OCI-LY1 (cell line): ENCODE measurements at regions not wholly inside any gene's neighbourhood (a gene's known extent, or its start where the extent isn't known, plus 50 kb on each side); places are given as distances from the start of the nearest gene placed in this dataset.

ENCODE experiments used
- H2AFZ ChIP-seq: fragments of 200-600 bp; sonication (generic), shearing (Covaris generic); 2 replicates; pipeline ENCODE4 v1.6.0; 2014; ENCODE audit warnings: antibody characterized with exemption, mild to moderate bottlenecking, low read length
- H3F3A ChIP-seq: fragments of 200-600 bp; sonication (generic), shearing (Covaris generic); 2 replicates; pipeline ENCODE4 v1.6.0; 2014; ENCODE audit warnings: mild to moderate bottlenecking, antibody characterized with exemption, low read length, moderate library complexity; ENCODE audit not compliant: insufficient read depth
- H3K27ac ChIP-seq: fragments of 200-600 bp; sonication (generic); 2 replicates; pipeline ENCODE4 v1.5.1; 2014; ENCODE audit warnings: low read length, mixed run types, mild to moderate bottlenecking, low read depth; ENCODE audit not compliant: poor library complexity, severe bottlenecking
- H3K27me3 ChIP-seq: fragments of 200-600 bp; sonication (generic); 2 replicates; pipeline ENCODE4 v1.6.0; 2014; ENCODE audit warnings: antibody characterized with exemption, mild to moderate bottlenecking, low read length, moderate library complexity; ENCODE audit not compliant: insufficient read depth
- H3K36me3 ChIP-seq: fragments of 200-600 bp; sonication (generic); 2 replicates; pipeline ENCODE4 v1.6.1; 2014; ENCODE audit warnings: mild to moderate bottlenecking, antibody characterized with exemption, low read length, moderate library complexity, mixed read lengths; ENCODE audit not compliant: insufficient read depth
- H3K4me1 ChIP-seq: fragments of 200-600 bp; sonication (generic); 2 replicates; pipeline ENCODE4 v1.5.1; 2014; ENCODE audit warnings: mild to moderate bottlenecking, low read length, moderate library complexity; ENCODE audit not compliant: insufficient read depth, severe bottlenecking
- H3K4me2 ChIP-seq: fragments of 200-600 bp; sonication (generic), shearing (Covaris generic); 2 replicates; pipeline ENCODE4 v1.6.1; 2014; ENCODE audit warnings: low read length
- H3K4me3 ChIP-seq: fragments of 200-600 bp; sonication (generic); 2 replicates; pipeline ENCODE4 v1.5.1; 2014; ENCODE audit warnings: low read length, low read depth, mild to moderate bottlenecking, mixed read lengths; ENCODE audit not compliant: poor library complexity, severe bottlenecking
- H3K79me2 ChIP-seq: fragments of 200-600 bp; shearing (Covaris generic); 2 replicates; pipeline ENCODE4 v1.6.1; 2016; ENCODE audit warnings: mixed run types, low read length, mixed read lengths; ENCODE audit not compliant: insufficient read depth
- H3K9ac ChIP-seq: fragments of 200-600 bp; sonication (generic), shearing (Covaris generic); 2 replicates; pipeline ENCODE4 v1.6.1; 2014; ENCODE audit warnings: mild to moderate bottlenecking, low read length, mixed read lengths
- H3K9me2 ChIP-seq: fragments of 200-600 bp; sonication (generic), shearing (Covaris generic); 2 replicates; pipeline ENCODE4 v1.6.1; 2014; ENCODE audit warnings: low read depth, mild to moderate bottlenecking, low read length, mixed read lengths
- H3K9me3 ChIP-seq: fragments of 200-600 bp; shearing (Covaris generic); 2 replicates; pipeline ENCODE4 v1.6.1; 2014; ENCODE audit warnings: low read length, mixed read lengths
- H4K20me1 ChIP-seq: fragments of 200-600 bp; sonication (generic), shearing (Covaris generic); 2 replicates; pipeline ENCODE4 v1.6.0; 2016; ENCODE audit warnings: mild to moderate bottlenecking, low read length; ENCODE audit not compliant: insufficient read depth
- EZH2 ChIP-seq: fragments of 200-600 bp; sonication (generic), shearing (Covaris generic); IDR thresholded peaks from 2 replicates; pipeline ENCODE4 v1.8.0; 2017; ENCODE audit warnings: borderline replicate concordance, mixed run types, mild to moderate bottlenecking, antibody characterized with exemption, low read length, moderate library complexity, mixed read lengths
- TF ChIP-seq, protein P1 (sequence below): fragments of 200-600 bp; sonication (generic), shearing (Covaris generic); IDR thresholded peaks from 2 replicates; pipeline ENCODE4 v1.5.1; 2017; ENCODE audit warnings: mild to moderate bottlenecking, antibody characterized with exemption, low read length, moderate library complexity, mixed read lengths

- no peak overlapping the region for H3K9ac ChIP-seq
- no peak overlapping the region for H3K27ac ChIP-seq
- TF ChIP-seq EZH2, result no peak
- TF ChIP-seq, protein P1, sequence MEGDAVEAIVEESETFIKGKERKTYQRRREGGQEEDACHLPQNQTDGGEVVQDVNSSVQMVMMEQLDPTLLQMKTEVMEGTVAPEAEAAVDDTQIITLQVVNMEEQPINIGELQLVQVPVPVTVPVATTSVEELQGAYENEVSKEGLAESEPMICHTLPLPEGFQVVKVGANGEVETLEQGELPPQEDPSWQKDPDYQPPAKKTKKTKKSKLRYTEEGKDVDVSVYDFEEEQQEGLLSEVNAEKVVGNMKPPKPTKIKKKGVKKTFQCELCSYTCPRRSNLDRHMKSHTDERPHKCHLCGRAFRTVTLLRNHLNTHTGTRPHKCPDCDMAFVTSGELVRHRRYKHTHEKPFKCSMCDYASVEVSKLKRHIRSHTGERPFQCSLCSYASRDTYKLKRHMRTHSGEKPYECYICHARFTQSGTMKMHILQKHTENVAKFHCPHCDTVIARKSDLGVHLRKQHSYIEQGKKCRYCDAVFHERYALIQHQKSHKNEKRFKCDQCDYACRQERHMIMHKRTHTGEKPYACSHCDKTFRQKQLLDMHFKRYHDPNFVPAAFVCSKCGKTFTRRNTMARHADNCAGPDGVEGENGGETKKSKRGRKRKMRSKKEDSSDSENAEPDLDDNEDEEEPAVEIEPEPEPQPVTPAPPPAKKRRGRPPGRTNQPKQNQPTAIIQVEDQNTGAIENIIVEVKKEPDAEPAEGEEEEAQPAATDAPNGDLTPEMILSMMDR, result no peak
- peaks cover 8% of the 10 kb centered on the region for H3F3A ChIP-seq
- H3K79me2 ChIP-seq, result no peaks in the 10 kb centered on the region
- no peak overlapping the region for H3K4me2 ChIP-seq
- H3K9me2 ChIP-seq, result no peaks in the 10 kb centered on the region
- H4K20me1 ChIP-seq, result no peaks in the 10 kb centered on the region
- H2AFZ ChIP-seq, result no peak overlapping the region
- H3K27me3 ChIP-seq, result no peaks in the 10 kb centered on the region
- no peak overlapping the region for H3K4me3 ChIP-seq
- H3K9me3 ChIP-seq, result 0 out of 2 replicates have a peak, but pooled peaks cover 3% of the 10 kb centered on the region
- no peaks in the 10 kb centered on the region for H3K4me1 ChIP-seq
- no peaks in the 10 kb centered on the region for H3K36me3 ChIP-seq
These were observed 53.8 kb upstream of the ITGB8 start for GRCh38 chr7:20276705-20277472.

DNA sequence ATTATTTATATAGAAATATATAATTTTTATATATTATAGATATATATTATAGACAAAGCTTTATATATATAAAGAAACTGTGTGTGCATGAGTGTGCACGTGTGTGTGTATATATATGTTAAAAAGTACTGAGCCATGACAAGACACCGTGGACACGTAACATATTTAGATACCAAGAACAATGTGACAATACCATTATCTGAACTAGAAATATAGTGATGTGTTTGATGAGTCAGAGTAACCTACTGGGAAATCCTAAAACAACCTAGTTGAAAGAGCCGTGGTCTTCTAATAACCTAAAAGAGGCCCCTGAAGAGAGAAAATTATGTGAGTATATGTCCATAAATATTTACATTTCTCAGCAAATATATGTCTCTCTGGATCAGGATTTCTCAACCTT lies 50.7 kb upstream of the ITGB8 start:
- Histone ChIP-seq H2AFZ (peak overlapping the region; percentile 86; the same call in 1 of the 2 replicates), H3K9me2 (no peaks in the 10 kb centered on the region), H3K4me1 (peaks cover 9% of the 10 kb centered on the region), H3K4me3 (no peak overlapping the region), H3K36me3 (no peaks in the 10 kb centered on the region), H3K27me3 (no peaks in the 10 kb centered on the region), H3K27ac (no peak overlapping the region), H3K4me2 (no peak overlapping the region), H3K9me3 (0 out of 2 replicates have a peak, but pooled peaks cover 3% of the 10 kb centered on the region), H3K79me2 (no peaks in the 10 kb centered on the region), H3K9ac (no peak overlapping the region), H4K20me1 (no peaks in the 10 kb centered on the region), H3F3A (peaks cover 8% of the 10 kb centered on the region)
- TF ChIP-seq, protein P1, result no peak
- TF ChIP-seq EZH2, result no peak

DNA sequence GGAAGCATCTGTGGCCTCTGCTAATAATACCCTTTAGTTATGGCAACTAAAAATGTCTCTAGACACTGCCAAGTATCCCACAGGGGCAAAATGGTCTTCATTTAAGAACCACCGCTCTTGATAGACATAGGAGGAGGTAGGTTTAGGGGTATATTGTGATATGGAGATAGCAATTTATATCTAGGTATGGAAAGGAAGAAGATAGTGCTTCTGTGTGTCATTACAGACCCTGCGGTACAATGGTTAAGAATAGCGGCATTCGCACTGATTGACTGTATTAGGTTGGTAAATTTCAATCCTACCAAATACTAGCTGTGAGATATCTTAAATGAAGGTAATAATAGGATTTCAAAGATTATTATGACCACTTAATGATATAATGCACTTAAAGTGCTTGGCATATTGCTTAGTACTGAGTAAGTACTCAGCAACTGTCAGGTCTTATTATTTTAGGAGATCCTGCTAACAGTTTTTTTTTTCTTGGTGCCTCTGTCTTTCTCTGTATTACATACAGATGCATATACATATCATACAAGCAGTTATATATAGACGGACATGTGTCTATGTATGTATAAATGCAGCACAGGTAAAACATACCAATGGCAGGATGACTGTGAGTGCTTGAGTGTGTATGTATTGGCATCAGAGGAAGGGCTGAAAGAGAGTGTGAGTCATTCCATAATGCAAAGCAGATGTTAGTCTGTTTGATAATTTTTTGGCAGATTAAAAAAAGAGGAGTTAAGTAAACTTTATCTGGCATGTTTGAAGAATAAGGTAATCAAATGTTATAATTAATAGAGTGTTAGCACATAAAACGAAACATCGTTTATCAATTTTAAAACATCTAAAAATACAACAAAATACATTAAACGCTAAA lies 50.0 kb upstream of the ITGB8 start:
- no peak overlapping the region for H3K4me2 ChIP-seq
- no peak overlapping the region for H3K27ac ChIP-seq
- no peak overlapping the region for H3K9ac ChIP-seq
- no peaks in the 10 kb centered on the region for H3K27me3 ChIP-seq
- H3K9me2 ChIP-seq, result no peaks in the 10 kb centered on the region
- H4K20me1 ChIP-seq, result no peaks in the 10 kb centered on the region
- H3F3A ChIP-seq, result peaks cover 8% of the 10 kb centered on the region
- H3K4me3 ChIP-seq, result no peak overlapping the region
- no peaks in the 10 kb centered on the region for H3K36me3 ChIP-seq
- peaks cover 9% of the 10 kb centered on the region for H3K4me1 ChIP-seq
- H2AFZ ChIP-seq, result peak overlapping the region; percentile 86; the same call in 1 of the 2 replicates
- TF ChIP-seq, protein P1, result no peak
- no peak for TF ChIP-seq EZH2
- 0 out of 2 replicates have a peak, but pooled peaks cover 3% of the 10 kb centered on the region for H3K9me3 ChIP-seq
- no peaks in the 10 kb centered on the region for H3K79me2 ChIP-seq
